ENCODE measurements at regions not wholly inside any gene's neighbourhood (a gene's known extent, or its start where the extent isn't known, plus 50 kb on each side); places are given as distances from the start of the nearest gene placed in this dataset.
"Not testable (repeated sequence)": the region's sequence is repeated elsewhere in the genome, so short reads cannot be mapped to it uniquely, and the experiment has no call there.

DNA sequence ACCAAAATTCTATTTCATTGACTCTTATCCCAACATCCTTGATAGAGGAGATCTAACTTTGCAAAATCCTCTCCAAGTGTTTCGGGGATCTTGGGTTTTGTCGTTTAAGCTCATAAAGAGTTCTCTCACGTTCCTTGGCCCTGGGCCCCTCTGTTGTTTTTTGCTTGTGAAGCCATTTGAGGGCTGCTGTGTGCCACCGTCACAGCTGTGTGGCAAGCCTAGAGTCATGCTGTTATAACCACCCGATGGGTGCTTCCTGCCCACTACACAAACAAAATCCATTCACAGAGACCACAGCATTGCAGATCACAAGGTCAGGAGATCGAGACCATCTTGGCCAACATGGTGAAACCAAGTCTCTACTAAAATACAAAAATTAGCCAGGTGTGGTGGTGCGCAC is 154.1 kb downstream of the ADSS2 start:
- no peaks in the 10 kb centered on the region for H3K9me3 ChIP-seq
- TF ChIP-seq, protein P1, sequence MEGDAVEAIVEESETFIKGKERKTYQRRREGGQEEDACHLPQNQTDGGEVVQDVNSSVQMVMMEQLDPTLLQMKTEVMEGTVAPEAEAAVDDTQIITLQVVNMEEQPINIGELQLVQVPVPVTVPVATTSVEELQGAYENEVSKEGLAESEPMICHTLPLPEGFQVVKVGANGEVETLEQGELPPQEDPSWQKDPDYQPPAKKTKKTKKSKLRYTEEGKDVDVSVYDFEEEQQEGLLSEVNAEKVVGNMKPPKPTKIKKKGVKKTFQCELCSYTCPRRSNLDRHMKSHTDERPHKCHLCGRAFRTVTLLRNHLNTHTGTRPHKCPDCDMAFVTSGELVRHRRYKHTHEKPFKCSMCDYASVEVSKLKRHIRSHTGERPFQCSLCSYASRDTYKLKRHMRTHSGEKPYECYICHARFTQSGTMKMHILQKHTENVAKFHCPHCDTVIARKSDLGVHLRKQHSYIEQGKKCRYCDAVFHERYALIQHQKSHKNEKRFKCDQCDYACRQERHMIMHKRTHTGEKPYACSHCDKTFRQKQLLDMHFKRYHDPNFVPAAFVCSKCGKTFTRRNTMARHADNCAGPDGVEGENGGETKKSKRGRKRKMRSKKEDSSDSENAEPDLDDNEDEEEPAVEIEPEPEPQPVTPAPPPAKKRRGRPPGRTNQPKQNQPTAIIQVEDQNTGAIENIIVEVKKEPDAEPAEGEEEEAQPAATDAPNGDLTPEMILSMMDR (IDR thresholded peaks at IDR 0.05): no peak
- no peak for TF ChIP-seq POLR2A (IDR thresholded peaks at IDR 0.05)
- no peak for ATAC-seq
- intact Hi-C loops (cut with DNase I): no loop called here
- no peak for DNase-seq
- H3K4me1 ChIP-seq: peaks cover 0 to 13% (median 1%) of the 10 kb centered on the region in 12 donors
- H3K27me3 ChIP-seq: no peaks in the 10 kb centered on the region
- H3K4me3 ChIP-seq: no peak overlapping the region
- H3K36me3 ChIP-seq: no peaks in the 10 kb centered on the region
- WGBS, 4 donors: 91 to 96% (median 93%) methylated on average over 7 of the region's 7 CpGs
- H3K27ac ChIP-seq: no peak overlapping the region

DNA sequence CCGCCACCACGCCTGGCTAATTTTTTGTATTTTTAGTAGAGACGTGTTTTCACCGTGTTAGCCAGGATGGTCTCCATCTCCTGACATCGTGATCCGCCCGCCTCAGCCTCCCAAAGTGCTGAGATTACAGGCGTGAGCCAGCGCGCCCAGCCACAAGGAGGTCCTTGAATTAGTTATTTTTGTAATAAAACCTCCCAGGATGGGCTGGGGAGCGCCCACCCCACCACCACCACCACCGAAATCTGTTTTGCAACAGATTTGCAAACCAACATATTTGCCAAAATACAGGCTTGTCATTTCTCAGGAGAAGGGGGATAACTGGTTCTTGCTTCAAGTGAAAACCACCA is 151.7 kb downstream of the ADSS2 start:
- H3K27me3 ChIP-seq; ATAC-seq; H3K36me3 ChIP-seq; H3K9me3 ChIP-seq; DNase-seq; intact Hi-C loops (cut with DNase I): not testable (repeated sequence)
- Histone ChIP-seq H3K4me3 (peak overlapping the region in 8 of 12 donors; percentile 36 to 55 (median 48)), H3K4me1 (peaks cover 0 to 33% (median 1%) of the 10 kb centered on the region in 12 donors), H3K27ac (peak overlapping the region in 5 of 12 donors; percentile 33 to 87 (median 63))
- WGBS, 4 donors: 92 to 96% (median 93%) methylated on average over 11 to 12 of the region's 12 CpGs

DNA sequence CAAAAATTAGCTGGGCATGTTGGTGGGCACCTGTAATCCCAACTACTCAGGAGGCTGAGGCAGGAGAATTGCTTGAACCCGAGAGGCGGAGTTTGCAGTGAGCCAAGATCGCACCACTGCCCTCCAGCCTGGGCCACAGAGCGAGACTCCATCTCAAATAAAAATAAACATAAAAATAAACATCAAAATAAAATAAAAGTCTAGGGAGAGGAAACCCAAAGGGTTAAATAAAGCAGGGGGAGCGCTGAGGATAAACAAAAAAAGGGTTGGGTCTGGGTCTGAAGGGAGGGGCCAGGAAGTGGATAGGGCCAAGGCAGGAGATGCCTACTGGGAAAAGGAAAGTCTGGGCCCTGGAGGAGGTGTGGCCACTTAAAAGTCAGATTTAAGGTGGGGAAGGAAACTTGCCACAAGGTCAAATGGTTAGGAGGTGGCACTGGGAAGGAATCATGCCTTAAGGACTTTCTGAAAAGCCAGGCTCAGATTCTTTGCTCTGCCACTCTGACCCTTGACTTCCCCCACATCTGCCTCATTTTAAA is 150.0 kb downstream of the ADSS2 start:
- H3K27me3 ChIP-seq: no peaks in the 10 kb centered on the region
- 90 to 92% (median 92%) methylated on average over 5 of the region's 5 CpGs for WGBS, 4 donors
- no peaks in the 10 kb centered on the region for H3K36me3 ChIP-seq
- DNase-seq (no peak), ATAC-seq (no peak)
- intact Hi-C loops (cut with DNase I): no loop called here
- H3K4me1 ChIP-seq: peaks cover 0 to 33% (median 1%) of the 10 kb centered on the region in 12 donors
- no peak overlapping the region for H3K4me3 ChIP-seq
- no peak for TF ChIP-seq POLR2A (IDR thresholded peaks at IDR 0.05)
- TF ChIP-seq, protein P1 (IDR thresholded peaks at IDR 0.05): no peak
- H3K27ac ChIP-seq: no peak overlapping the region
- no peaks in the 10 kb centered on the region for H3K9me3 ChIP-seq

DNA sequence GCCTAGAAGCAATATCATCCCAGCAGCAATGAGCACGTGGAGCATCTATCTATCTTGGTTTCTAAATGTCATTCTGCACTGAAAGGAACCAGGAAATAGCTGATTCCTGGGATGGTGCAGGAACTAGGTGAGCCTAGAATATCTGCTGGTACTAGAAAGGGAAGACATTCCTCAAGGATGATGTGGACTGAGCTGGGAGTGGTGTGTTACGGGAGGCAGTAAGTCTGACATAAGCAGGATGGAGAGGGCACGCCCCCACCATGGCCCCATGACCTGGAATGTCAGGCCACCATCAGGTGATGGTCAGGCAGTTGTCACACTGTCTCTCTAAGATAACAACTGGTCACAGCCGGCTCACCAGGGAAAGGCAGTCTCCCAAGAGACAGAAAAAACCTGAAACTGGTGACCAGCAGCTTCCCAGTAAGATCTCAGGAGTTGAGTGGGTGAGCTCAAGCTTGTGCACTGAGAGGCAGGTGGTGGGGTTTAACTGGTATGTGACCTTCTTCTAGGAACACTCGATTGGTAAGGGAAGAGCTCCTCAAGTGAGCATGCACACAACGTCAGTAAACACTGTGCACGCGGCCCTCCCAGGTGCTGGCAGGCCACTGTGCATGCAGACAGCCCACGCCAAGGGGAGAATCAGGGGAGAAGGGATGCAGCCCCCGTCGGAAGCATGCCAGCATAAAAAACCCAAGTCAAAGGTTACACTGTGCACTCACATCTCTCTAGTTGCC is 148.7 kb downstream of the ADSS2 start:
- H3K27me3 ChIP-seq: no peaks in the 10 kb centered on the region
- ATAC-seq (no peak), DNase-seq (no peak)
- H3K27ac ChIP-seq: peak overlapping the region in 1 of 12 donors; percentile 80
- TF ChIP-seq, protein P1 (IDR thresholded peaks at IDR 0.05): no peak
- TF ChIP-seq POLR2A (IDR thresholded peaks at IDR 0.05): no peak
- H3K4me3 ChIP-seq: no peak overlapping the region
- intact Hi-C loops (cut with DNase I): no loop called here
- H3K36me3 ChIP-seq: no peaks in the 10 kb centered on the region
- peaks cover 0 to 33% (median 1%) of the 10 kb centered on the region in 12 donors for H3K4me1 ChIP-seq
- no peaks in the 10 kb centered on the region for H3K9me3 ChIP-seq
- WGBS, 4 donors: 57 to 63% (median 62%) methylated on average over 11 of the region's 11 CpGs
